Endothelial cell of umbilical vein (primary cell): ENCODE measurements at regions not wholly inside any gene's neighbourhood (a gene's known extent, or its start where the extent isn't known, plus 50 kb on each side); places are given as distances from the start of the nearest gene placed in this dataset.

Experiments
- BruUV-seq: library from RNA; stranded (reverse); fragments of 400-500 nt; replicated peaks from 2 replicates; lab custom pipeline; 2021; lab: Mats Ljungman, UMichigan
- CTCF ChIA-PET: fragments of 300-600, 350-600 bp; sonication (Branson Sonifier 250); formaldehyde crosslinking; loops from one replicate; lab custom pipeline; 2021; ENCODE audit warnings: antibody characterized with exemption, inconsistent platforms; lab: Charles Lee
- POLR2A ChIA-PET: fragments of 300-600, 350-600 bp; sonication (Branson Sonifier 250); formaldehyde crosslinking; loops from one replicate; lab custom pipeline; 2021; ENCODE audit warnings: antibody characterized with exemption, inconsistent platforms; lab: Charles Lee
- DNase-seq: peaks from one replicate; pipeline ENCODE4 v3.0.0-alpha.2; 2011; ENCODE audit warnings: low read depth, low spot score
- FAIRE-seq: peaks from 2 replicates; lab custom pipeline; 2011; peaks lifted over from hg19 to GRCh38; lab: Jason Lieb, UNC
- H2AFZ ChIP-seq: 2 replicates; pipeline ENCODE4 v1.6.0; 2012; ENCODE audit warnings: low read depth, low read length, control low read depth, inconsistent platforms
- H3K27ac ChIP-seq: 2 replicates; pipeline ENCODE4 v1.5.1; 2011; ENCODE audit warnings: low read depth, mild to moderate bottlenecking, control low read depth, low read length, moderate library complexity; ENCODE audit not compliant: insufficient read depth
- H3K27me3 ChIP-seq, 2 experiments: 2 replicates each; pipeline versions ENCODE4 v1.6.0 to v1.6.1; 2011; ENCODE audit warnings: low read length in 2 of 2, mixed read lengths in 1 of 2; ENCODE audit not compliant: control insufficient read depth in 2 of 2, insufficient read depth in 2 of 2
- H3K36me3 ChIP-seq, 2 experiments: 2 replicates in 1 of 2; 3 replicates in 1 of 2; pipeline ENCODE4 v1.5.1; 2011; ENCODE audit warnings: low read length in 2 of 2, mild to moderate bottlenecking in 1 of 2, moderate library complexity in 1 of 2; ENCODE audit not compliant: control insufficient read depth in 2 of 2, insufficient read depth in 2 of 2; ENCODE audit errors: extremely low read depth in 1 of 2
- H3K4me1 ChIP-seq: 3 replicates; pipeline ENCODE4 v1.5.1; 2011; ENCODE audit warnings: mild to moderate bottlenecking, low read length; ENCODE audit not compliant: control insufficient read depth, insufficient read depth; ENCODE audit errors: extremely low read depth
- H3K4me2 ChIP-seq: 2 replicates; pipeline ENCODE4 v1.6.1; 2011; ENCODE audit warnings: low read length, control low read depth, mixed read lengths; ENCODE audit not compliant: insufficient read depth
- H3K4me3 ChIP-seq, 3 experiments: fragments of 200-600 bp in 1 of 3; sonication (generic), shearing (Covaris generic) in 1 of 3; replicated peaks in 1 of 3; 2 replicates each; pipeline ENCODE4 v1.5.1; 2011 to 2016; ENCODE audit warnings: control low read depth in 3 of 3, low read length in 3 of 3, mild to moderate bottlenecking in 2 of 3, inconsistent platforms in 1 of 3, low read depth in 1 of 3, moderate library complexity in 1 of 3; ENCODE audit not compliant: insufficient read depth in 1 of 3
- H3K79me2 ChIP-seq: 2 replicates; pipeline ENCODE4 v1.6.0; 2012; ENCODE audit warnings: low read length, inconsistent platforms; ENCODE audit not compliant: control insufficient read depth, insufficient read depth
- H3K9ac ChIP-seq: replicated peaks from 2 replicates; pipeline ENCODE3; 2011; ENCODE audit warnings: low read length, control low read depth; ENCODE audit not compliant: insufficient read depth; ENCODE audit errors: extremely low read depth
- H3K9me1 ChIP-seq: replicated peaks from 3 replicates; pipeline ENCODE4 v1.6.0; 2011; ENCODE audit warnings: mild to moderate bottlenecking, low read length; ENCODE audit not compliant: control insufficient read depth, insufficient read depth; ENCODE audit errors: extremely low read depth
- H3K9me3 ChIP-seq: replicated peaks from 2 replicates; pipeline ENCODE4 v1.5.1; 2012; ENCODE audit warnings: low read length, inconsistent platforms; ENCODE audit not compliant: control insufficient read depth, insufficient read depth
- H4K20me1 ChIP-seq: replicated peaks from 2 replicates; pipeline ENCODE3; 2011; ENCODE audit warnings: mild to moderate bottlenecking, low read length; ENCODE audit not compliant: control insufficient read depth, insufficient read depth; ENCODE audit errors: extremely low read depth
- EZH2 ChIP-seq: IDR thresholded peaks from 2 replicates; pipeline ENCODE4 v1.6.1; 2012; ENCODE audit warnings: borderline replicate concordance, low read depth, mild to moderate bottlenecking, moderate library complexity, low read length, inconsistent platforms; ENCODE audit not compliant: severe bottlenecking
- FOS ChIP-seq: IDR thresholded peaks from 2 replicates; pipeline ENCODE4 v1.6.1; 2011; ENCODE audit warnings: mild to moderate bottlenecking, low read length, moderate library complexity, borderline replicate concordance; ENCODE audit not compliant: insufficient read depth
- JUN ChIP-seq: IDR thresholded peaks from 2 replicates; pipeline ENCODE4 v1.6.1; 2011; ENCODE audit warnings: borderline replicate concordance, low read depth; ENCODE audit not compliant: insufficient read length, insufficient read depth
- MYC ChIP-seq: IDR thresholded peaks from one replicate; pipeline ENCODE4 v1.6.1; 2011; ENCODE audit warnings: mild to moderate bottlenecking, low read depth, low read length
- POLR2A ChIP-seq: IDR thresholded peaks from 2 replicates; pipeline ENCODE4 v1.6.1; 2012; ENCODE audit warnings: low read depth, mild to moderate bottlenecking, control low read depth, low read length
- POLR2AphosphoS5 ChIP-seq: IDR thresholded peaks from 2 replicates; pipeline ENCODE4 v1.6.1; 2012; ENCODE audit warnings: low read depth, mild to moderate bottlenecking, control low read depth, low read length, moderate library complexity; ENCODE audit not compliant: insufficient read depth
- dilution Hi-C: fragments of 300-500 bp; cut with MboI; formaldehyde crosslinking; loops from one replicate; pipeline ENCODE4 v1.15.0; 2019; ENCODE audit warnings: low sequenced_read_pairs; ENCODE audit not compliant: extremely low pct_ligation_motif_present
- intact Hi-C: fragments of 100-400 bp; cut with micrococcal nuclease; formaldehyde crosslinking; loops from one replicate; pipeline ENCODE4 v1.10.0; 2022
- TF ChIP-seq, protein P1 (sequence below): IDR thresholded peaks from 2 replicates; pipeline ENCODE4 v1.6.1; 2011; ENCODE audit not compliant: insufficient read depth, insufficient read length
- TF ChIP-seq, protein P2 (sequence below), 2 donors: IDR thresholded peaks; 1 replicate in 1 of 2; 2 replicates in 1 of 2; pipeline ENCODE4 v1.5.1; 2011; ENCODE audit warnings: low read length in 2 of 2, mild to moderate bottlenecking in 2 of 2, moderate library complexity in 2 of 2, control low read depth in 1 of 2, inconsistent platforms in 1 of 2, low read depth in 1 of 2; ENCODE audit not compliant: insufficient read depth in 1 of 2; ENCODE audit errors: extremely low read depth in 1 of 2

GRCh38 chr1:30321246-30321910, 402.0 kb downstream of the MATN1 start:
- Histone ChIP-seq H3K36me3 (no peaks in the 10 kb centered on the region), H3K4me1 (no peaks in the 10 kb centered on the region), H2AFZ (no peak overlapping the region), H4K20me1 (no peaks in the 10 kb centered on the region), H3K9ac (no peak overlapping the region), H3K9me3 (no peaks in the 10 kb centered on the region), H3K27me3 (no peaks in the 10 kb centered on the region), H3K9me1 (no peaks in the 10 kb centered on the region), H3K4me2 (no peak overlapping the region), H3K79me2 (no peaks in the 10 kb centered on the region), H3K4me3 (no peak overlapping the region), H3K27ac (no peak overlapping the region)
- FAIRE-seq = no peak
- TF ChIP-seq, protein P1, sequence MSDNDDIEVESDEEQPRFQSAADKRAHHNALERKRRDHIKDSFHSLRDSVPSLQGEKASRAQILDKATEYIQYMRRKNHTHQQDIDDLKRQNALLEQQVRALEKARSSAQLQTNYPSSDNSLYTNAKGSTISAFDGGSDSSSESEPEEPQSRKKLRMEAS = no peak
- TF ChIP-seq FOS = no peak
- TF ChIP-seq, protein P2, sequence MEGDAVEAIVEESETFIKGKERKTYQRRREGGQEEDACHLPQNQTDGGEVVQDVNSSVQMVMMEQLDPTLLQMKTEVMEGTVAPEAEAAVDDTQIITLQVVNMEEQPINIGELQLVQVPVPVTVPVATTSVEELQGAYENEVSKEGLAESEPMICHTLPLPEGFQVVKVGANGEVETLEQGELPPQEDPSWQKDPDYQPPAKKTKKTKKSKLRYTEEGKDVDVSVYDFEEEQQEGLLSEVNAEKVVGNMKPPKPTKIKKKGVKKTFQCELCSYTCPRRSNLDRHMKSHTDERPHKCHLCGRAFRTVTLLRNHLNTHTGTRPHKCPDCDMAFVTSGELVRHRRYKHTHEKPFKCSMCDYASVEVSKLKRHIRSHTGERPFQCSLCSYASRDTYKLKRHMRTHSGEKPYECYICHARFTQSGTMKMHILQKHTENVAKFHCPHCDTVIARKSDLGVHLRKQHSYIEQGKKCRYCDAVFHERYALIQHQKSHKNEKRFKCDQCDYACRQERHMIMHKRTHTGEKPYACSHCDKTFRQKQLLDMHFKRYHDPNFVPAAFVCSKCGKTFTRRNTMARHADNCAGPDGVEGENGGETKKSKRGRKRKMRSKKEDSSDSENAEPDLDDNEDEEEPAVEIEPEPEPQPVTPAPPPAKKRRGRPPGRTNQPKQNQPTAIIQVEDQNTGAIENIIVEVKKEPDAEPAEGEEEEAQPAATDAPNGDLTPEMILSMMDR (IDR thresholded peaks at IDR 0.05; ENCODE audit: extremely low read depth in 1 of 2, insufficient read depth in 1 of 2, low read depth in 1 of 2, low read length in 2 of 2) = no peak
- TF ChIP-seq JUN = no peak
- TF ChIP-seq POLR2AphosphoS5 = no peak
- TF ChIP-seq POLR2A = no peak
- TF ChIP-seq EZH2 = no peak
- no peak for TF ChIP-seq MYC
- no peak for DNase-seq
- intact Hi-C loops (no loop called here), dilution Hi-C loops (no loop called here)
- POLR2A ChIA-PET = no interaction called here
- BruUV-seq = no TSS peak
- CTCF ChIA-PET = no interaction called here
